ENCODE measurements at regions not wholly inside any gene's neighbourhood (a gene's known extent, or its start where the extent isn't known, plus 50 kb on each side); places are given as distances from the start of the nearest gene placed in this dataset.

GRCh38 chr12:90085494-90086274, 377.0 kb upstream of the ATP2B1 start:
- TF ChIP-seq POLR2AphosphoS5 (IDR thresholded peaks at IDR 0.05; ENCODE audit: insufficient read depth in 1 of 2, low read depth in 1 of 2) (no peak), POLR2A (IDR thresholded peaks at IDR 0.05) (no peak), CTCF (IDR thresholded peaks at IDR 0.05) (no peak)

Measured in vagina (tissue), 2 donors.